ENCODE measurements at regions not wholly inside any gene's neighbourhood (a gene's known extent, or its start where the extent isn't known, plus 50 kb on each side); places are given as distances from the start of the nearest gene placed in this dataset.

DNA sequence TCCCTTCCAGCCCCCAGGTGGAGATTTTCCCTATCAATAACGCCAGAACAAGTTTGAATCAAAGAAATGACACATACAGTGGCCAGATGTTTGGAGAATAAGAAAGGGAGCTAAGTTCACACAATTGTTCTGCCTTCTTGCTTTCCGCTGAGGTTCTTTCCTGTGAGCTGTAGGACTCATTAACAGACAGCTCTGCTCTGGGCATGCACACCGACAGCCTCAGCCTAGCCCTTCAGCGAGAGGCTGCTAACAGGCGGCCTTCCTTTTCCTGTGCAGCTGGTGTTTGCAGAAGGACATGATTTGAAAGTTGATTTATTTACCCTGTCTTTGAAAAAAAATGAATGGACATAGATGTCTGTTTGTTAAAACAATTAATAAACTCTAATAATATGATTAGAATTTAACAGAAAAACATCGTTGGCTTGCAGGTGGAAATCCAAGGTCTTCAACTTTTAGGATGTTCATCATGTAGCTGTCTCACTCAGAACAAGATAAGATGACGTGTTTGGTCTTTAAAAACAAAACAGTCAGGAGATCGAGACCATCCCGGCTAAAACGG is 183.3 kb downstream of the KDR start:
- TF ChIP-seq, protein P1, sequence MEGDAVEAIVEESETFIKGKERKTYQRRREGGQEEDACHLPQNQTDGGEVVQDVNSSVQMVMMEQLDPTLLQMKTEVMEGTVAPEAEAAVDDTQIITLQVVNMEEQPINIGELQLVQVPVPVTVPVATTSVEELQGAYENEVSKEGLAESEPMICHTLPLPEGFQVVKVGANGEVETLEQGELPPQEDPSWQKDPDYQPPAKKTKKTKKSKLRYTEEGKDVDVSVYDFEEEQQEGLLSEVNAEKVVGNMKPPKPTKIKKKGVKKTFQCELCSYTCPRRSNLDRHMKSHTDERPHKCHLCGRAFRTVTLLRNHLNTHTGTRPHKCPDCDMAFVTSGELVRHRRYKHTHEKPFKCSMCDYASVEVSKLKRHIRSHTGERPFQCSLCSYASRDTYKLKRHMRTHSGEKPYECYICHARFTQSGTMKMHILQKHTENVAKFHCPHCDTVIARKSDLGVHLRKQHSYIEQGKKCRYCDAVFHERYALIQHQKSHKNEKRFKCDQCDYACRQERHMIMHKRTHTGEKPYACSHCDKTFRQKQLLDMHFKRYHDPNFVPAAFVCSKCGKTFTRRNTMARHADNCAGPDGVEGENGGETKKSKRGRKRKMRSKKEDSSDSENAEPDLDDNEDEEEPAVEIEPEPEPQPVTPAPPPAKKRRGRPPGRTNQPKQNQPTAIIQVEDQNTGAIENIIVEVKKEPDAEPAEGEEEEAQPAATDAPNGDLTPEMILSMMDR (IDR thresholded peaks at IDR 0.05) = no peak
- no peak for TF ChIP-seq POLR2A (IDR thresholded peaks at IDR 0.05)

Measured in uterus (tissue), 2 donors.